ENCODE measurements at regions not wholly inside any gene's neighbourhood (a gene's known extent, or its start where the extent isn't known, plus 50 kb on each side); places are given as distances from the start of the nearest gene placed in this dataset.

GRCh38 chr1:104830534-104830933 is 1080.8 kb downstream of the AMY1C start:
- ATAC-seq (ENCODE audit: low read depth) = no peak
- no peak for TF ChIP-seq CTCF (IDR thresholded peaks at IDR 0.05)
- no peak for TF ChIP-seq EZH2 (IDR thresholded peaks at IDR 0.05; ENCODE audit: borderline replicate concordance, insufficient read depth, low read depth, low read length, poor library complexity, severe bottlenecking)
- peaks cover 0 to 1% (median 0%) of the 10 kb centered on the region in 3 donors for H3K9me3 ChIP-seq (ENCODE audit: control extremely low read depth in 1 of 3, control insufficient read depth in 2 of 3, insufficient read depth in 1 of 3, low read length in 2 of 3)
- H3K4me2 ChIP-seq (replicated peaks; ENCODE audit: low read depth, low read length, poor library complexity, severe bottlenecking) = no peak overlapping the region
- no CpG with 5 or more reads among the region's 2 CpGs for WGBS (ENCODE audit: insufficient coverage)
- DNase-seq = no peak
- H3K4me3 ChIP-seq (ENCODE audit: control extremely low read depth in 1 of 5, extremely low read depth in 1 of 5, insufficient read depth in 1 of 5, low read depth in 2 of 5, low read length in 4 of 5) = no peak overlapping the region
- ChIA-PET CTCF (no interaction called here), POLR2A (no interaction called here)
- no peak overlapping the region for H2AFZ ChIP-seq (ENCODE audit: insufficient read depth, low read depth, low read length, poor library complexity, severe bottlenecking)
- no peaks in the 10 kb centered on the region for H3K27me3 ChIP-seq (replicated peaks in 1 of 4; ENCODE audit: control extremely low read depth in 1 of 4, control insufficient read depth in 3 of 4, insufficient read depth in 4 of 4, low read length in 3 of 4)
- Mint-ChIP-seq H3K4me1 (no peaks in the 10 kb centered on the region), H3K27ac (no peak overlapping the region), H3K4me3 (no peak overlapping the region), H3K27me3 (no peaks in the 10 kb centered on the region), H3K9me3 (ENCODE audit: insufficient read depth) (peaks cover 8% of the 10 kb centered on the region)
- H3K4me1 ChIP-seq (ENCODE audit: control insufficient read depth in 2 of 2, insufficient read depth in 2 of 2, low read length in 2 of 2) = no peaks in the 10 kb centered on the region
- no peak overlapping the region for H3K27ac ChIP-seq (ENCODE audit: low read length in 2 of 2)
- intact Hi-C loops (cut with micrococcal nuclease) = no loop called here
- H4K20me1 ChIP-seq (ENCODE audit: control insufficient read depth, insufficient read depth, low read length, poor library complexity, severe bottlenecking) = no peaks in the 10 kb centered on the region
- H3K36me3 ChIP-seq (replicated peaks in 1 of 2; ENCODE audit: control extremely low read depth in 1 of 2, control insufficient read depth in 1 of 2, extremely low read depth in 1 of 2, insufficient read depth in 2 of 2, low read length in 1 of 2) = no peaks in the 10 kb centered on the region
- no peak overlapping the region for H3K9ac ChIP-seq (ENCODE audit: low read length)
- no peaks in the 10 kb centered on the region for H3K79me2 ChIP-seq (ENCODE audit: control insufficient read depth, insufficient read depth, low read length)

GRCh38 chr1:104852151-104852550 is 1102.5 kb downstream of the AMY1C start:
- no peak for ATAC-seq (ENCODE audit: low read depth)
- Histone ChIP-seq H3K27me3 (replicated peaks in 1 of 4; ENCODE audit: control extremely low read depth in 1 of 4, control insufficient read depth in 3 of 4, insufficient read depth in 4 of 4, low read length in 3 of 4) (no peaks in the 10 kb centered on the region), H3K4me2 (replicated peaks; ENCODE audit: low read depth, low read length, poor library complexity, severe bottlenecking) (no peak overlapping the region), H3K4me3 (ENCODE audit: control extremely low read depth in 1 of 5, extremely low read depth in 1 of 5, insufficient read depth in 1 of 5, low read depth in 2 of 5, low read length in 4 of 5) (no peak overlapping the region), H3K9me3 (ENCODE audit: control extremely low read depth in 1 of 3, control insufficient read depth in 2 of 3, insufficient read depth in 1 of 3, low read length in 2 of 3) (no peaks in the 10 kb centered on the region), H3K27ac (ENCODE audit: low read length in 2 of 2) (no peak overlapping the region), H3K79me2 (ENCODE audit: control insufficient read depth, insufficient read depth, low read length) (no peaks in the 10 kb centered on the region), H4K20me1 (ENCODE audit: control insufficient read depth, insufficient read depth, low read length, poor library complexity, severe bottlenecking) (no peaks in the 10 kb centered on the region), H3K4me1 (ENCODE audit: control insufficient read depth in 2 of 2, insufficient read depth in 2 of 2, low read length in 2 of 2) (no peaks in the 10 kb centered on the region), H3K9ac (ENCODE audit: low read length) (no peak overlapping the region), H2AFZ (ENCODE audit: insufficient read depth, low read depth, low read length, poor library complexity, severe bottlenecking) (no peak overlapping the region), H3K36me3 (replicated peaks in 1 of 2; ENCODE audit: control extremely low read depth in 1 of 2, control insufficient read depth in 1 of 2, extremely low read depth in 1 of 2, insufficient read depth in 2 of 2, low read length in 1 of 2) (no peaks in the 10 kb centered on the region)
- POLR2A ChIA-PET = no interaction called here
- Mint-ChIP-seq H3K9me3 (ENCODE audit: insufficient read depth) (no peaks in the 10 kb centered on the region), H3K4me1 (no peaks in the 10 kb centered on the region), H3K4me3 (no peak overlapping the region), H3K27me3 (no peaks in the 10 kb centered on the region), H3K27ac (no peak overlapping the region)
- DNase-seq = no peak
- CTCF ChIA-PET = interaction anchor here (0.6 kb wide), 1 partner anchor 9 kb away, joined by 3 read pairs; no protein-coding TSS in a partner anchor
- intact Hi-C loops (cut with micrococcal nuclease) = no loop called here
- no CpG with 5 or more reads among the region's 2 CpGs for WGBS (ENCODE audit: insufficient coverage)
- TF ChIP-seq CTCF (IDR thresholded peaks at IDR 0.05) = no peak
- TF ChIP-seq EZH2 (IDR thresholded peaks at IDR 0.05; ENCODE audit: borderline replicate concordance, insufficient read depth, low read depth, low read length, poor library complexity, severe bottlenecking) = no peak
